22Rv1 (cell line): ENCODE measurements at regions not wholly inside any gene's neighbourhood (a gene's known extent, or its start where the extent isn't known, plus 50 kb on each side); places are given as distances from the start of the nearest gene placed in this dataset.
A peak's percentile ranks its signal among the peaks of the same experiment; 100 is the strongest.

Experiments used
- H3K27ac ChIP-seq: fragments of 450-650 bp; 2 replicates; pipeline ENCODE4 v1.5.1; 2017
- CTCF ChIP-seq: fragments of 450-650 bp; IDR thresholded peaks from 2 replicates; pipeline ENCODE4 v1.5.1; 2017; ENCODE audit warnings: mild to moderate bottlenecking
- ZFX ChIP-seq: fragments of 450-650 bp; IDR thresholded peaks from 2 replicates; pipeline ENCODE4 v1.6.1; 2017; ENCODE audit warnings: antibody characterized with exemption, borderline replicate concordance

- TF ChIP-seq CTCF (no peak), ZFX (no peak)
Measured at GRCh38 chr5:87844866-87845265, 423.8 kb downstream of the TMEM161B start.

GRCh38 chr5:87844449-87844848 lies 424.2 kb downstream of the TMEM161B start:
- no peak overlapping the region for H3K27ac ChIP-seq

More at GRCh38 chr5:87844866-87845265, 423.8 kb downstream of the TMEM161B start:
- no peak overlapping the region for H3K27ac ChIP-seq

GRCh38 chr5:87836696-87837095 lies 424.0 kb upstream of the CCNH start:
- no peak overlapping the region for H3K27ac ChIP-seq
- TF ChIP-seq ZFX (no peak), CTCF (no peak)

More at GRCh38 chr5:87844449-87844848, 424.2 kb downstream of the TMEM161B start:
- TF ChIP-seq CTCF (peak; percentile 23; the same call in 1 of the 2 replicates), ZFX (no peak)

- TF ChIP-seq CTCF, result no peak
- no peak for TF ChIP-seq ZFX
- H3K27ac ChIP-seq, result no peak overlapping the region
Measured at GRCh38 chr5:87831499-87831898, 418.8 kb upstream of the CCNH start.

GRCh38 chr5:87829217-87829551 lies 416.5 kb upstream of the CCNH start:
- H3K27ac ChIP-seq, result no peak overlapping the region
- TF ChIP-seq CTCF (no peak), ZFX (no peak)

- no peak for TF ChIP-seq ZFX
- no peak for TF ChIP-seq CTCF
- no peak overlapping the region for H3K27ac ChIP-seq
Measured at GRCh38 chr5:87828545-87829216, 416.0 kb upstream of the CCNH start.

- no peak for TF ChIP-seq CTCF
- TF ChIP-seq ZFX, result no peak
- no peak overlapping the region for H3K27ac ChIP-seq
Measured at GRCh38 chr5:87827539-87827938, 414.8 kb upstream of the CCNH start.
